Endothelial cell of umbilical vein (primary cell): ENCODE measurements at regions not wholly inside any gene's neighbourhood (a gene's known extent, or its start where the extent isn't known, plus 50 kb on each side); places are given as distances from the start of the nearest gene placed in this dataset.

Source experiments
- BruUV-seq: library from RNA; stranded (reverse); fragments of 400-500 nt; replicated peaks from 2 replicates; lab custom pipeline; 2021; lab: Mats Ljungman, UMichigan
- CTCF ChIA-PET: fragments of 300-600, 350-600 bp; sonication (Branson Sonifier 250); formaldehyde crosslinking; loops from one replicate; lab custom pipeline; 2021; ENCODE audit warnings: antibody characterized with exemption, inconsistent platforms; lab: Charles Lee
- POLR2A ChIA-PET: fragments of 300-600, 350-600 bp; sonication (Branson Sonifier 250); formaldehyde crosslinking; loops from one replicate; lab custom pipeline; 2021; ENCODE audit warnings: antibody characterized with exemption, inconsistent platforms; lab: Charles Lee
- DNase-seq: peaks from one replicate; pipeline ENCODE4 v3.0.0-alpha.2; 2011; ENCODE audit warnings: low read depth, low spot score
- FAIRE-seq: peaks from 2 replicates; lab custom pipeline; 2011; peaks lifted over from hg19 to GRCh38; lab: Jason Lieb, UNC
- H2AFZ ChIP-seq: 2 replicates; pipeline ENCODE4 v1.6.0; 2012; ENCODE audit warnings: low read depth, low read length, control low read depth, inconsistent platforms
- H3K27ac ChIP-seq: 2 replicates; pipeline ENCODE4 v1.5.1; 2011; ENCODE audit warnings: low read depth, mild to moderate bottlenecking, control low read depth, low read length, moderate library complexity; ENCODE audit not compliant: insufficient read depth
- H3K27me3 ChIP-seq, 2 experiments: 2 replicates each; pipeline versions ENCODE4 v1.6.0 to v1.6.1; 2011; ENCODE audit warnings: low read length in 2 of 2, mixed read lengths in 1 of 2; ENCODE audit not compliant: control insufficient read depth in 2 of 2, insufficient read depth in 2 of 2
- H3K36me3 ChIP-seq, 2 experiments: 2 replicates in 1 of 2; 3 replicates in 1 of 2; pipeline ENCODE4 v1.5.1; 2011; ENCODE audit warnings: low read length in 2 of 2, mild to moderate bottlenecking in 1 of 2, moderate library complexity in 1 of 2; ENCODE audit not compliant: control insufficient read depth in 2 of 2, insufficient read depth in 2 of 2; ENCODE audit errors: extremely low read depth in 1 of 2
- H3K4me1 ChIP-seq: 3 replicates; pipeline ENCODE4 v1.5.1; 2011; ENCODE audit warnings: mild to moderate bottlenecking, low read length; ENCODE audit not compliant: control insufficient read depth, insufficient read depth; ENCODE audit errors: extremely low read depth
- H3K4me2 ChIP-seq: 2 replicates; pipeline ENCODE4 v1.6.1; 2011; ENCODE audit warnings: low read length, control low read depth, mixed read lengths; ENCODE audit not compliant: insufficient read depth
- H3K4me3 ChIP-seq, 3 experiments: fragments of 200-600 bp in 1 of 3; sonication (generic), shearing (Covaris generic) in 1 of 3; replicated peaks in 1 of 3; 2 replicates each; pipeline ENCODE4 v1.5.1; 2011 to 2016; ENCODE audit warnings: control low read depth in 3 of 3, low read length in 3 of 3, mild to moderate bottlenecking in 2 of 3, inconsistent platforms in 1 of 3, low read depth in 1 of 3, moderate library complexity in 1 of 3; ENCODE audit not compliant: insufficient read depth in 1 of 3
- H3K79me2 ChIP-seq: 2 replicates; pipeline ENCODE4 v1.6.0; 2012; ENCODE audit warnings: low read length, inconsistent platforms; ENCODE audit not compliant: control insufficient read depth, insufficient read depth
- H3K9ac ChIP-seq: replicated peaks from 2 replicates; pipeline ENCODE3; 2011; ENCODE audit warnings: low read length, control low read depth; ENCODE audit not compliant: insufficient read depth; ENCODE audit errors: extremely low read depth
- H3K9me1 ChIP-seq: replicated peaks from 3 replicates; pipeline ENCODE4 v1.6.0; 2011; ENCODE audit warnings: mild to moderate bottlenecking, low read length; ENCODE audit not compliant: control insufficient read depth, insufficient read depth; ENCODE audit errors: extremely low read depth
- H3K9me3 ChIP-seq: replicated peaks from 2 replicates; pipeline ENCODE4 v1.5.1; 2012; ENCODE audit warnings: low read length, inconsistent platforms; ENCODE audit not compliant: control insufficient read depth, insufficient read depth
- H4K20me1 ChIP-seq: replicated peaks from 2 replicates; pipeline ENCODE3; 2011; ENCODE audit warnings: mild to moderate bottlenecking, low read length; ENCODE audit not compliant: control insufficient read depth, insufficient read depth; ENCODE audit errors: extremely low read depth
- CTCF ChIP-seq, 2 donors: IDR thresholded peaks; 1 replicate in 1 of 2; 2 replicates in 1 of 2; pipeline ENCODE4 v1.5.1; 2011; ENCODE audit warnings: low read length in 2 of 2, mild to moderate bottlenecking in 2 of 2, moderate library complexity in 2 of 2, control low read depth in 1 of 2, inconsistent platforms in 1 of 2, low read depth in 1 of 2; ENCODE audit not compliant: insufficient read depth in 1 of 2; ENCODE audit errors: extremely low read depth in 1 of 2
- EZH2 ChIP-seq: IDR thresholded peaks from 2 replicates; pipeline ENCODE4 v1.6.1; 2012; ENCODE audit warnings: borderline replicate concordance, low read depth, mild to moderate bottlenecking, moderate library complexity, low read length, inconsistent platforms; ENCODE audit not compliant: severe bottlenecking
- FOS ChIP-seq: IDR thresholded peaks from 2 replicates; pipeline ENCODE4 v1.6.1; 2011; ENCODE audit warnings: mild to moderate bottlenecking, low read length, moderate library complexity, borderline replicate concordance; ENCODE audit not compliant: insufficient read depth
- GATA2 ChIP-seq: IDR thresholded peaks from 2 replicates; pipeline ENCODE4 v1.7.0; 2011; ENCODE audit warnings: low read depth, mild to moderate bottlenecking, moderate library complexity, mixed read lengths, low read length; ENCODE audit not compliant: insufficient read length, insufficient read depth
- JUN ChIP-seq: IDR thresholded peaks from 2 replicates; pipeline ENCODE4 v1.6.1; 2011; ENCODE audit warnings: borderline replicate concordance, low read depth; ENCODE audit not compliant: insufficient read length, insufficient read depth
- MAX ChIP-seq: IDR thresholded peaks from 2 replicates; pipeline ENCODE4 v1.6.1; 2011; ENCODE audit not compliant: insufficient read depth, insufficient read length
- MYC ChIP-seq: IDR thresholded peaks from one replicate; pipeline ENCODE4 v1.6.1; 2011; ENCODE audit warnings: mild to moderate bottlenecking, low read depth, low read length
- POLR2A ChIP-seq: IDR thresholded peaks from 2 replicates; pipeline ENCODE4 v1.6.1; 2012; ENCODE audit warnings: low read depth, mild to moderate bottlenecking, control low read depth, low read length
- POLR2AphosphoS5 ChIP-seq: IDR thresholded peaks from 2 replicates; pipeline ENCODE4 v1.6.1; 2012; ENCODE audit warnings: low read depth, mild to moderate bottlenecking, control low read depth, low read length, moderate library complexity; ENCODE audit not compliant: insufficient read depth
- dilution Hi-C: fragments of 300-500 bp; cut with MboI; formaldehyde crosslinking; loops from one replicate; pipeline ENCODE4 v1.15.0; 2019; ENCODE audit warnings: low sequenced_read_pairs; ENCODE audit not compliant: extremely low pct_ligation_motif_present
- intact Hi-C: fragments of 100-400 bp; cut with micrococcal nuclease; formaldehyde crosslinking; loops from one replicate; pipeline ENCODE4 v1.10.0; 2022

- Histone ChIP-seq H3K9me1 (no peaks in the 10 kb centered on the region), H3K4me3 (no peak overlapping the region), H4K20me1 (no peaks in the 10 kb centered on the region), H2AFZ (no peak overlapping the region), H3K36me3 (no peaks in the 10 kb centered on the region), H3K9me3 (no peaks in the 10 kb centered on the region), H3K9ac (no peak overlapping the region), H3K4me2 (no peak overlapping the region), H3K27ac (no peak overlapping the region), H3K4me1 (no peaks in the 10 kb centered on the region), H3K27me3 (peaks cover 2 to 3% of the 10 kb centered on the region in 2 experiments), H3K79me2 (no peaks in the 10 kb centered on the region)
- TF ChIP-seq MYC (no peak), CTCF (IDR thresholded peaks at IDR 0.05; ENCODE audit: extremely low read depth in 1 of 2, insufficient read depth in 1 of 2, low read depth in 1 of 2, low read length in 2 of 2) (no peak), MAX (no peak), POLR2A (no peak), POLR2AphosphoS5 (no peak), FOS (no peak), GATA2 (no peak), EZH2 (no peak), JUN (no peak)
- intact Hi-C loops (loop anchor here (10.0 kb wide), 1 partner anchor 990 kb away; no protein-coding TSS in a partner anchor), dilution Hi-C loops (no loop called here)
- no peak for DNase-seq
- no TSS peak for BruUV-seq
- ChIA-PET POLR2A (no interaction called here), CTCF (interaction anchor here (0.8 to 1.6 kb wide), 3 partner anchors 21 to 193 kb away, joined by 3 to 6 read pairs (median 3); no protein-coding TSS in a partner anchor)
- FAIRE-seq, result no peak
These were observed 235.9 kb upstream of the ZNF32 start for GRCh38 chr10:43884501-43885105.
